ENCODE measurements at regions not wholly inside any gene's neighbourhood (a gene's known extent, or its start where the extent isn't known, plus 50 kb on each side); places are given as distances from the start of the nearest gene placed in this dataset.

GRCh38 chr6:14915888-14916832, 329.7 kb upstream of the JARID2 start:
- H3K4me1 ChIP-seq (ENCODE audit: insufficient read depth, low read length), result peaks cover 14% of the 10 kb centered on the region; the same call in 1 of the 2 replicates
- no peaks in the 10 kb centered on the region for H3K27me3 ChIP-seq (ENCODE audit: insufficient read depth, low read length)
- H3K36me3 ChIP-seq (ENCODE audit: insufficient read depth, low read length), result no peaks in the 10 kb centered on the region
- no peak overlapping the region for H3K9ac ChIP-seq (ENCODE audit: low read depth, low read length)
- H3K27ac ChIP-seq (ENCODE audit: low read depth, low read length), result no peak overlapping the region
- WGBS, result 96% methylated on average over 36 of the region's 36 CpGs
- no peak overlapping the region for H3K4me3 ChIP-seq (ENCODE audit: low read length)
- H3K9me3 ChIP-seq (ENCODE audit: insufficient read depth, low read depth, low read length), result no peaks in the 10 kb centered on the region

GRCh38 chr6:14917109-14917910, 328.6 kb upstream of the JARID2 start:
- H3K9ac ChIP-seq (ENCODE audit: low read depth, low read length), result no peak overlapping the region
- H3K27ac ChIP-seq (ENCODE audit: low read depth, low read length), result no peak overlapping the region
- no peaks in the 10 kb centered on the region for H3K27me3 ChIP-seq (ENCODE audit: insufficient read depth, low read length)
- no peak overlapping the region for H3K4me3 ChIP-seq (ENCODE audit: low read length)
- H3K36me3 ChIP-seq (ENCODE audit: insufficient read depth, low read length), result no peaks in the 10 kb centered on the region
- H3K4me1 ChIP-seq (ENCODE audit: insufficient read depth, low read length), result peaks cover 25% of the 10 kb centered on the region
- H3K9me3 ChIP-seq (ENCODE audit: insufficient read depth, low read depth, low read length), result no peaks in the 10 kb centered on the region
- WGBS, result 86% methylated on average over 12 of the region's 12 CpGs

- no peak overlapping the region for H3K9ac ChIP-seq (ENCODE audit: low read depth, low read length)
- H3K27ac ChIP-seq (ENCODE audit: low read depth, low read length), result no peak overlapping the region
- WGBS, result 91% methylated on average over 16 of the region's 16 CpGs
- no peaks in the 10 kb centered on the region for H3K9me3 ChIP-seq (ENCODE audit: insufficient read depth, low read depth, low read length)
- H3K4me1 ChIP-seq (ENCODE audit: insufficient read depth, low read length), result peaks cover 25% of the 10 kb centered on the region
- no peak overlapping the region for H3K4me3 ChIP-seq (ENCODE audit: low read length)
- no peaks in the 10 kb centered on the region for H3K27me3 ChIP-seq (ENCODE audit: insufficient read depth, low read length)
- H3K36me3 ChIP-seq (ENCODE audit: insufficient read depth, low read length), result no peaks in the 10 kb centered on the region
Measured at GRCh38 chr6:14918200-14918907, 327.5 kb upstream of the JARID2 start.

- WGBS, result 97% methylated on average over 9 of the region's 9 CpGs
- Histone ChIP-seq H3K36me3 (ENCODE audit: insufficient read depth, low read length) (no peaks in the 10 kb centered on the region), H3K4me1 (ENCODE audit: insufficient read depth, low read length) (peaks cover 25% of the 10 kb centered on the region), H3K27ac (ENCODE audit: low read depth, low read length) (no peak overlapping the region), H3K27me3 (ENCODE audit: insufficient read depth, low read length) (no peaks in the 10 kb centered on the region), H3K9ac (ENCODE audit: low read depth, low read length) (no peak overlapping the region), H3K4me3 (ENCODE audit: low read length) (no peak overlapping the region), H3K9me3 (ENCODE audit: insufficient read depth, low read depth, low read length) (no peaks in the 10 kb centered on the region)
Measured at GRCh38 chr6:14919038-14919670, 326.7 kb upstream of the JARID2 start.

- 93% methylated on average over 2 of the region's 2 CpGs for WGBS
- H3K4me3 ChIP-seq (ENCODE audit: low read length), result no peak overlapping the region
- H3K9me3 ChIP-seq (ENCODE audit: insufficient read depth, low read depth, low read length), result no peaks in the 10 kb centered on the region
- H3K27ac ChIP-seq (ENCODE audit: low read depth, low read length), result no peak overlapping the region
- H3K36me3 ChIP-seq (ENCODE audit: insufficient read depth, low read length), result no peaks in the 10 kb centered on the region
- H3K4me1 ChIP-seq (ENCODE audit: insufficient read depth, low read length), result peaks cover 37% of the 10 kb centered on the region
- no peaks in the 10 kb centered on the region for H3K27me3 ChIP-seq (ENCODE audit: insufficient read depth, low read length)
- no peak overlapping the region for H3K9ac ChIP-seq (ENCODE audit: low read depth, low read length)
Measured at GRCh38 chr6:14920276-14920675, 325.6 kb upstream of the JARID2 start.

- Histone ChIP-seq H3K4me1 (ENCODE audit: insufficient read depth, low read length) (peaks cover 40% of the 10 kb centered on the region), H3K4me3 (ENCODE audit: low read length) (no peak overlapping the region), H3K9me3 (ENCODE audit: insufficient read depth, low read depth, low read length) (no peaks in the 10 kb centered on the region), H3K36me3 (ENCODE audit: insufficient read depth, low read length) (no peaks in the 10 kb centered on the region), H3K27me3 (ENCODE audit: insufficient read depth, low read length) (no peaks in the 10 kb centered on the region), H3K9ac (ENCODE audit: low read depth, low read length) (no peak overlapping the region), H3K27ac (ENCODE audit: low read depth, low read length) (no peak overlapping the region)
- 83% methylated on average over 11 of the region's 11 CpGs for WGBS
Measured at GRCh38 chr6:14921170-14921569, 324.7 kb upstream of the JARID2 start.

GRCh38 chr6:14921878-14922671, 323.8 kb upstream of the JARID2 start:
- H3K36me3 ChIP-seq (ENCODE audit: insufficient read depth, low read length), result no peaks in the 10 kb centered on the region
- 68% methylated on average over 15 of the region's 15 CpGs for WGBS
- H3K4me3 ChIP-seq (ENCODE audit: low read length), result no peak overlapping the region
- no peaks in the 10 kb centered on the region for H3K27me3 ChIP-seq (ENCODE audit: insufficient read depth, low read length)
- H3K9me3 ChIP-seq (ENCODE audit: insufficient read depth, low read depth, low read length), result no peaks in the 10 kb centered on the region
- H3K27ac ChIP-seq (ENCODE audit: low read depth, low read length), result no peak overlapping the region
- peaks cover 40% of the 10 kb centered on the region for H3K4me1 ChIP-seq (ENCODE audit: insufficient read depth, low read length)
- H3K9ac ChIP-seq (ENCODE audit: low read depth, low read length), result no peak overlapping the region

- Histone ChIP-seq H3K36me3 (ENCODE audit: insufficient read depth, low read length) (no peaks in the 10 kb centered on the region), H3K9me3 (ENCODE audit: insufficient read depth, low read depth, low read length) (no peaks in the 10 kb centered on the region), H3K9ac (ENCODE audit: low read depth, low read length) (no peak overlapping the region), H3K4me3 (ENCODE audit: low read length) (no peak overlapping the region), H3K4me1 (ENCODE audit: insufficient read depth, low read length) (peaks cover 40% of the 10 kb centered on the region), H3K27me3 (ENCODE audit: insufficient read depth, low read length) (no peaks in the 10 kb centered on the region), H3K27ac (ENCODE audit: low read depth, low read length) (no peak overlapping the region)
- WGBS, result 87% methylated on average over 9 of the region's 9 CpGs
Measured at GRCh38 chr6:14922706-14923460, 323.0 kb upstream of the JARID2 start.

- no peak overlapping the region for H3K4me3 ChIP-seq (ENCODE audit: low read length)
- no peak overlapping the region for H3K9ac ChIP-seq (ENCODE audit: low read depth, low read length)
- H3K36me3 ChIP-seq (ENCODE audit: insufficient read depth, low read length), result no peaks in the 10 kb centered on the region
- 65% methylated on average over 14 of the region's 14 CpGs for WGBS
- H3K27me3 ChIP-seq (ENCODE audit: insufficient read depth, low read length), result no peaks in the 10 kb centered on the region
- peaks cover 40% of the 10 kb centered on the region for H3K4me1 ChIP-seq (ENCODE audit: insufficient read depth, low read length)
- no peaks in the 10 kb centered on the region for H3K9me3 ChIP-seq (ENCODE audit: insufficient read depth, low read depth, low read length)
- no peak overlapping the region for H3K27ac ChIP-seq (ENCODE audit: low read depth, low read length)
Measured at GRCh38 chr6:14924126-14925024, 321.5 kb upstream of the JARID2 start.
